ENCODE measurements at regions not wholly inside any gene's neighbourhood (a gene's known extent, or its start where the extent isn't known, plus 50 kb on each side); places are given as distances from the start of the nearest gene placed in this dataset.

DNA sequence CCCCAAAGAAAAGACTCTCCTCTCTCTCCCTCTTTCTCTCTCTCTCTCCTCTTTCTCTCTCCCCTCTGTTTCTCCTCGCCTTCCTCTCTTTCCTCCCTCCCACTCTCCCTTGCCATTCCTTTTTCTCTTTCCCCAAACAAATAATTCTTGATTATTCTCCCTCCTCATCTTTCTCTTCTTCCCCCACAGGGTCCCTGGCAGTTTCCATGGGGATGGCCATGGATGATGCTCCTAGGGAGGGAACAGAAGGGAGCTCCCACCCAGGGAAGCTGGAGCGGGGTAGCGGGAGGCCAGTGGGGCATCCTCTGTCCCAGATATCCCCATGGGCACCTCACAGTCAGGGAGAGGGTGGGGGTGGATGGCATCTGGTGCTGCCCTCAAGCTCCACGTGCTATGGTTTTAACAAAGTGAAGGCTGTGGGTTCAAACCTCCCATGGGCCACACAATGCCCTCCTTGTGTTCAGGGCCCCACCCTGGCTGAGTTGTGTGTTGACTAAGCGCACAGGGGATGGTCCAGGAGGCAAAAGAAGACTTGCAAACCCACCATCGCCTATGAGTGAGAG, 266.4 kb downstream of the BUD13 start:
- TF ChIP-seq, protein P1, sequence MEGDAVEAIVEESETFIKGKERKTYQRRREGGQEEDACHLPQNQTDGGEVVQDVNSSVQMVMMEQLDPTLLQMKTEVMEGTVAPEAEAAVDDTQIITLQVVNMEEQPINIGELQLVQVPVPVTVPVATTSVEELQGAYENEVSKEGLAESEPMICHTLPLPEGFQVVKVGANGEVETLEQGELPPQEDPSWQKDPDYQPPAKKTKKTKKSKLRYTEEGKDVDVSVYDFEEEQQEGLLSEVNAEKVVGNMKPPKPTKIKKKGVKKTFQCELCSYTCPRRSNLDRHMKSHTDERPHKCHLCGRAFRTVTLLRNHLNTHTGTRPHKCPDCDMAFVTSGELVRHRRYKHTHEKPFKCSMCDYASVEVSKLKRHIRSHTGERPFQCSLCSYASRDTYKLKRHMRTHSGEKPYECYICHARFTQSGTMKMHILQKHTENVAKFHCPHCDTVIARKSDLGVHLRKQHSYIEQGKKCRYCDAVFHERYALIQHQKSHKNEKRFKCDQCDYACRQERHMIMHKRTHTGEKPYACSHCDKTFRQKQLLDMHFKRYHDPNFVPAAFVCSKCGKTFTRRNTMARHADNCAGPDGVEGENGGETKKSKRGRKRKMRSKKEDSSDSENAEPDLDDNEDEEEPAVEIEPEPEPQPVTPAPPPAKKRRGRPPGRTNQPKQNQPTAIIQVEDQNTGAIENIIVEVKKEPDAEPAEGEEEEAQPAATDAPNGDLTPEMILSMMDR (IDR thresholded peaks at IDR 0.05; ENCODE audit: low read depth, low read length), result no peak
- no peak overlapping the region for H3K4me3 ChIP-seq (ENCODE audit: low read depth, low read length)

- H3K4me3 ChIP-seq (ENCODE audit: low read depth, low read length), result no peak overlapping the region
- TF ChIP-seq, protein P1 (IDR thresholded peaks at IDR 0.05; ENCODE audit: low read depth, low read length), result no peak
Observed at GRCh38 chr11:116505298-116506262, 267.2 kb downstream of the BUD13 start.

DNA sequence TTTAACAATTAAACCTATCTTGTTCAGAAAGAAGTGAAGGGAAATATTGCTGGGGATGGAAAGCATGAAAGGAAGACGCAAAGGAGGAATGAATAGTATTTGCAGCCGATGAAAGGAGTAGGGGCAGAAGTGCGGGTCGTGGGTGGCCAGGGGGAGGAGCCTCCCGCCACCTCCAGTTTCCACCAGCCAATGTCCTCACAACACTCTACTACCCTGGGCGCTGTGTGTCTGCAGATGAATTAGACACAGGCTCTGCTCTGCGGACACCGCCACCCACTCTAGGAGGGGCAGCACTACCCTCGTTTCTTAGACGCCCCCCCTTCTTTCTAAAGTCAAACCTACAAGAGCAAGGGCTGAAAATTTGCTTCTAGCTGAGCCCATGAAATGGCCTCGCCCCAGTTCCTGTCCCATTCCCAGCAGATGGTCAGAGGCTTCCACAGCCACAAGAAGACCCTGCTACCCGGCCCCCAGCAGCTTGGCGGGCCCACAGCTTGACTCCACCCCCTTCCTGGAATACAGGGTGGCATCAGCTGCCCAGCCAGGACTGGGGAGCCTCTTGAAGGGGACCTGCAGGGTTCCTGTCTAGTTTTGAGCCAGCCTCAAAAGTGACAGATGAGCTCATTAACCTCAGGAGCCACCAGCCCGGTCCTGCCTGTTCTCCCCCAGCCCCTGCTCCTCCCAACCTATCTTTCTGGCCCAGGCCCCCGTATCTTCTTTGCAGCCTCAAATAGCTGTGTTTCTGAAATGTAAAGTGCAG, 268.1 kb downstream of the BUD13 start:
- TF ChIP-seq, protein P1 (IDR thresholded peaks at IDR 0.05; ENCODE audit: low read depth, low read length), result no peak
- H3K4me3 ChIP-seq (ENCODE audit: low read depth, low read length), result no peak overlapping the region

GRCh38 chr11:116503216-116504160, 269.3 kb downstream of the BUD13 start:
- no peak overlapping the region for H3K4me3 ChIP-seq (ENCODE audit: low read depth, low read length)
- TF ChIP-seq, protein P1 (IDR thresholded peaks at IDR 0.05; ENCODE audit: low read depth, low read length), result no peak

DNA sequence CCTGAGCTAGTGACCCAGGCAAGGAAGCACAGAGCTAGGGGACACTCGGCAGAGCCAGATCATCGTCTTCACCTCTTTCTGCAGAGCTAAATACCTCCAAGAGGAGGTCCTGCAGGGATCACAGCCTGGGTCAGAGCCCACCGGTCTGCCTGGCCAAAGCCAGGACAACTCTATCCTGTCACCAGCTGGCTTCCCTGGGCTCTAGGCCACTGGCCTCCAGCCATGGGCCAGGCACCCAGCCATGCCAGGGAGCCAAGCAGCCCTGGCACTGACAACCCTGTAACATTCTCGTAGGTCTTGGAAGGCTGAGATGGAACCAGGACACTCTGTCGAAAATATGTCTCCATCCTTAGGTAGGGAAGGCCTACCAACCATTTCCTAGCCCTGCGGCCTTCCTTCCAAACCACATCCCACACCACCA, 270.1 kb downstream of the BUD13 start:
- no peak overlapping the region for H3K4me3 ChIP-seq (ENCODE audit: low read depth, low read length)
- TF ChIP-seq, protein P1 (IDR thresholded peaks at IDR 0.05; ENCODE audit: low read depth, low read length), result no peak

- TF ChIP-seq, protein P1 (IDR thresholded peaks at IDR 0.05; ENCODE audit: low read depth, low read length), result no peak
- H3K4me3 ChIP-seq (ENCODE audit: low read depth, low read length), result no peak overlapping the region
Observed at GRCh38 chr11:116501728-116502127, 271.1 kb downstream of the BUD13 start.
